GM23338 (cell line): ENCODE measurements at regions not wholly inside any gene's neighbourhood (a gene's known extent, or its start where the extent isn't known, plus 50 kb on each side); places are given as distances from the start of the nearest gene placed in this dataset.

Experiments used
- CREB1 ChIP-seq: fragments of 250-450 bp; sonication (Bioruptor Pico); IDR thresholded peaks from 2 replicates; pipeline ENCODE4 v1.5.0; 2020; ENCODE audit warnings: low read depth, mild to moderate bottlenecking, moderate library complexity
- CTCF ChIP-seq, 2 experiments: fragments of 200-600 bp in 1 of 2; sonication (generic) in 1 of 2; conservative IDR thresholded peaks; 2 replicates each; pipeline versions ENCODE4 v1.5.1 to v1.6.1; 2016 to 2017; ENCODE audit warnings: antibody characterized with exemption in 2 of 2, low read depth in 2 of 2, mild to moderate bottlenecking in 2 of 2, moderate library complexity in 1 of 2
- ETS1 ChIP-seq: IDR thresholded peaks from 2 replicates; pipeline ENCODE4 v1.6.1; 2016; ENCODE audit warnings: antibody characterized with exemption
- EZH2 ChIP-seq: fragments of 200-600 bp; sonication (generic); IDR thresholded peaks from one replicate; pipeline ENCODE4 v1.8.0; 2017; ENCODE audit warnings: antibody characterized with exemption, mild to moderate bottlenecking, low read depth; ENCODE audit not compliant: unreplicated experiment
- EZH2phosphoT487 ChIP-seq: fragments of 200-600 bp; sonication (generic); IDR thresholded peaks from one replicate; pipeline ENCODE4 v1.8.1; 2018; ENCODE audit warnings: antibody characterized with exemption; ENCODE audit not compliant: unreplicated experiment
- JUNB ChIP-seq: IDR thresholded peaks from one replicate; pipeline ENCODE4 v1.6.1; 2016; ENCODE audit warnings: antibody characterized with exemption; ENCODE audit not compliant: unreplicated experiment
- NANOG ChIP-seq: IDR thresholded peaks from 2 replicates; pipeline ENCODE4 v1.6.1; 2016; ENCODE audit warnings: antibody characterized with exemption, borderline replicate concordance
- POLR2AphosphoS5 ChIP-seq: IDR thresholded peaks from 2 replicates; pipeline ENCODE4 v1.6.1; 2016; ENCODE audit warnings: antibody characterized with exemption, low read depth
- REST ChIP-seq: IDR thresholded peaks from one replicate; pipeline ENCODE4 v1.6.1; 2018; ENCODE audit warnings: antibody characterized with exemption; ENCODE audit not compliant: unreplicated experiment
- STAT1 ChIP-seq: IDR thresholded peaks from one replicate; pipeline ENCODE4 v1.6.1; 2016; ENCODE audit warnings: antibody characterized with exemption; ENCODE audit not compliant: unreplicated experiment
- ZNF114 ChIP-seq: fragments of 250-450 bp; sonication (Bioruptor Pico); IDR thresholded peaks from 2 replicates; pipeline ENCODE4 v1.5.0; 2020; ENCODE audit warnings: mild to moderate bottlenecking, moderate library complexity
- ZNF331 ChIP-seq: fragments of 250-450 bp; sonication (Bioruptor Pico); IDR thresholded peaks from 2 replicates; pipeline ENCODE4 v1.5.0; 2020; ENCODE audit warnings: low read depth, mild to moderate bottlenecking, moderate library complexity

GRCh38 chr20:33918662-33919061, 75.0 kb upstream of the RALY start:
- TF ChIP-seq JUNB (no peak), CTCF (conservative IDR thresholded peaks at IDR 0.05; ENCODE audit: low read depth in 2 of 2) (no peak), POLR2AphosphoS5 (no peak), EZH2phosphoT487 (no peak), EZH2 (no peak), NANOG (no peak), ETS1 (no peak), REST (no peak), CREB1 (no peak), STAT1 (no peak), ZNF331 (CRISPR knock-in tag) (no peak), ZNF114 (CRISPR knock-in tag) (no peak)
